Adrenal gland (tissue), 9 donors: ENCODE measurements at regions not wholly inside any gene's neighbourhood (a gene's known extent, or its start where the extent isn't known, plus 50 kb on each side); places are given as distances from the start of the nearest gene placed in this dataset.
"Not testable (repeated sequence)": the region's sequence is repeated elsewhere in the genome, so short reads cannot be mapped to it uniquely, and the experiment has no call there.

Source experiments
- DNase-seq, 7 donors: peaks; one replicate each; pipeline ENCODE4 v3.0.0-alpha.2; 2019 to 2020
- H3K27ac ChIP-seq, 5 donors: fragments of 200-600 bp; sonication (generic) in 4 of 5; 1 replicate in 3 of 5; 2 replicates in 2 of 5; pipeline versions ENCODE4 v1.5.1 to v1.8.0; 2016 to 2020; ENCODE audit warnings: mild to moderate bottlenecking in 1 of 5
- H3K27me3 ChIP-seq: fragments of 200-600 bp; 2 replicates; pipeline ENCODE4 v1.8.0; 2021
- H3K36me3 ChIP-seq, 2 donors: fragments of 200-600 bp; replicated peaks in 1 of 2; 1 replicate in 1 of 2; 2 replicates in 1 of 2; pipeline versions ENCODE4 v1.5.1 to v1.8.0; 2018 to 2022
- H3K4me1 ChIP-seq, 2 donors: fragments of 200-600 bp; replicated peaks in 1 of 2; 1 replicate in 1 of 2; 2 replicates in 1 of 2; pipeline versions ENCODE4 v1.5.1 to v1.8.0; 2018 to 2021
- H3K4me3 ChIP-seq, 4 donors: fragments of 200-600 bp; sonication (generic) in 3 of 4; one replicate each; pipeline ENCODE4 v1.5.1; 2016 to 2018
- H3K9me3 ChIP-seq, 3 donors: fragments of 200-600 bp; sonication (generic) in 1 of 3; replicated peaks in 1 of 3; 1 replicate in 2 of 3; 2 replicates in 1 of 3; pipeline versions ENCODE4 v1.5.1 to v1.8.0; 2016 to 2021
- CTCF ChIP-seq, 6 experiments: fragments of 450-650 bp in 4 of 6; fragments of 200-600 bp in 2 of 6; sonication (generic) in 1 of 6; IDR thresholded peaks; 1 replicate in 5 of 6; 2 replicates in 1 of 6; pipeline versions ENCODE4 v1.5.1 to v1.8.0; 2016 to 2021; ENCODE audit warnings: antibody characterized with exemption in 6 of 6, mild to moderate bottlenecking in 2 of 6, moderate library complexity in 1 of 6
- POLR2A ChIP-seq, 2 donors: fragments of 450-650 bp; IDR thresholded peaks; one replicate each; pipeline ENCODE4 v1.6.1; 2017; ENCODE audit warnings: antibody characterized with exemption in 2 of 2, mild to moderate bottlenecking in 2 of 2, moderate library complexity in 1 of 2
- WGBS, 4 donors: extraction: QIAGEN DNeasy Blood & Tissue Kit in 2 of 4; methylation state at CpG; one replicate each; pipeline versions ENCODE4 v1.1.5 to v1.1.7; 2013 to 2017; 5-methylcytosine and 5-hydroxymethylcytosine counted together
- intact Hi-C, 2 donors: fragments of 100-400 bp; cut with DNase I; formaldehyde crosslinking; loops; one replicate each; pipeline versions ENCODE4 v1.14.1 to v1.15.0; 2022 to 2023
- donor health status: healthy with polysubstance abuse.
- donor health status: Bipolar disorder and iron deficiency.
- donor health status: DM: yes; HTN: yes; CAD: no.
- donor health status: DM: no; HTN: no; CAD: no.
- donor health status: DM: no; HTN: no; CAD: no.

- 67 to 76% (median 70%) methylated on average over 4 of the region's 4 CpGs for WGBS, 4 donors
Measured at GRCh38 chr5:30380228-30380627, 813.3 kb upstream of the CDH6 start.

GRCh38 chr5:30376848-30377247, 816.6 kb upstream of the CDH6 start:
- Histone ChIP-seq H3K9me3 (peaks cover 0 to 6% (median 0%) of the 10 kb centered on the region in 3 donors), H3K27ac (no peak overlapping the region), H3K36me3 (no peaks in the 10 kb centered on the region), H3K4me1 (no peaks in the 10 kb centered on the region), H3K4me3 (no peak overlapping the region), H3K27me3 (no peaks in the 10 kb centered on the region)
- 71 to 84% (median 74%) methylated on average over 3 of the region's 3 CpGs for WGBS, 4 donors
- intact Hi-C loops = no loop called here
- no peak for DNase-seq
- TF ChIP-seq CTCF (IDR thresholded peaks at IDR 0.05) (no peak), POLR2A (IDR thresholded peaks at IDR 0.05) (no peak)

More at GRCh38 chr5:30380228-30380627, 813.3 kb upstream of the CDH6 start:
- Histone ChIP-seq H3K4me1 (no peaks in the 10 kb centered on the region), H3K9me3 (no peaks in the 10 kb centered on the region), H3K4me3 (no peak overlapping the region), H3K27me3 (no peaks in the 10 kb centered on the region), H3K36me3 (no peaks in the 10 kb centered on the region), H3K27ac (no peak overlapping the region)
- TF ChIP-seq POLR2A (IDR thresholded peaks at IDR 0.05) (no peak), CTCF (IDR thresholded peaks at IDR 0.05) (no peak)
- no peak for DNase-seq
- intact Hi-C loops = no loop called here

GRCh38 chr5:30368064-30368463, 825.4 kb upstream of the CDH6 start:
- 62 to 86% (median 70%) methylated on average over 4 of the region's 4 CpGs for WGBS, 4 donors
- H3K27me3 ChIP-seq = no peaks in the 10 kb centered on the region
- H3K27ac ChIP-seq = no peak overlapping the region
- no peaks in the 10 kb centered on the region for H3K36me3 ChIP-seq
- intact Hi-C loops = no loop called here
- no peak overlapping the region for H3K4me3 ChIP-seq
- no peaks in the 10 kb centered on the region for H3K4me1 ChIP-seq
- no peaks in the 10 kb centered on the region for H3K9me3 ChIP-seq
- no peak for DNase-seq
- TF ChIP-seq CTCF (IDR thresholded peaks at IDR 0.05) = no peak
- TF ChIP-seq POLR2A (IDR thresholded peaks at IDR 0.05) = no peak

DNA sequence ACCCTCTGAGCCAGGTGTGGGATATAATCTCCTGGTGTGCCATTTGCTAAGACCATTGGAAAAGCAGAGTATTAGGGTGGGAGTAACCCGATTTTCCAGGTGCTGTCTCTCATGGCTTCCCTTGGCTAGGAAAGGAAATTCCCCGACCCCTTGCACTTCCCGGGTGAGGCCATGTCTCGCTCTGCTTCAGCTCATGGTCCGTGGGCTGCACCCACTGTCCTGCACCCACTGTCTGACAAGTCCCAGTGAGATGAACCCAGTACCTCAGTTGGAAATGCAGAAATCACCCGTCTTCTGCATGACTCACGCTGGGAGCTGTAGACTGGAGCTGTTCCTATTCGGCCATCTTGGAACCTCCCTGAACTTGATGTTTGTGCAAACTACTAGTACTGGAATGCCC, 828.5 kb upstream of the CDH6 start:
- H3K36me3 ChIP-seq, DNase-seq, H3K27ac ChIP-seq, intact Hi-C loops, H3K27me3 ChIP-seq, H3K9me3 ChIP-seq, H3K4me1 ChIP-seq, H3K4me3 ChIP-seq: not testable (repeated sequence)
- 81 to 88% (median 83%) methylated on average over 6 to 8 of the region's 8 CpGs for WGBS, 4 donors

GRCh38 chr5:30357371-30357770, 836.1 kb upstream of the CDH6 start:
- H3K4me1 ChIP-seq = no peaks in the 10 kb centered on the region
- intact Hi-C loops = no loop called here
- H3K27me3 ChIP-seq = no peaks in the 10 kb centered on the region
- 69 to 83% (median 73%) methylated on average over 1 of the region's 1 CpG for WGBS, 4 donors
- H3K4me3 ChIP-seq = no peak overlapping the region
- no peaks in the 10 kb centered on the region for H3K36me3 ChIP-seq
- H3K27ac ChIP-seq = no peak overlapping the region
- DNase-seq = no peak
- TF ChIP-seq POLR2A (IDR thresholded peaks at IDR 0.05) (no peak), CTCF (IDR thresholded peaks at IDR 0.05) (no peak)
- H3K9me3 ChIP-seq = no peaks in the 10 kb centered on the region
